ENCODE measurements at regions not wholly inside any gene's neighbourhood (a gene's known extent, or its start where the extent isn't known, plus 50 kb on each side); places are given as distances from the start of the nearest gene placed in this dataset.

GRCh38 chr1:223474804-223475203, 81.6 kb downstream of the CCDC185 start:
- Mint-ChIP-seq H3K36me3 (ENCODE audit: low read depth) (no peaks in the 10 kb centered on the region), H3K4me1 (ENCODE audit: low read depth) (no peaks in the 10 kb centered on the region), H3K4me3 (no peak overlapping the region), H3K9me3 (no peaks in the 10 kb centered on the region), H3K27ac (no peak overlapping the region), H3K27me3 (peaks cover 34% of the 10 kb centered on the region)
- TF ChIP-seq CTCF (IDR thresholded peaks at IDR 0.05) = no peak
- H3K9me3 ChIP-seq (ENCODE audit: control insufficient read depth in 1 of 2, insufficient read depth in 1 of 2, low read length in 2 of 2) = no peaks in the 10 kb centered on the region
- H3K27me3 ChIP-seq (ENCODE audit: control insufficient read depth in 1 of 2, insufficient read depth in 2 of 2, low read length in 2 of 2) = peaks cover 0 to 8% of the 10 kb centered on the region in 2 experiments
- no peak overlapping the region for H3K4me3 ChIP-seq (ENCODE audit: low read length)
- DNase-seq = no peak
- ATAC-seq (ENCODE audit: poor library complexity) = no peak
- intact Hi-C loops (cut with DNase I, micrococcal nuclease) = no loop called here
- no peak overlapping the region for H3K27ac ChIP-seq (ENCODE audit: low read depth in 1 of 2, low read length in 2 of 2)
- peaks cover 2% of the 10 kb centered on the region for H3K4me1 ChIP-seq (ENCODE audit: insufficient read depth, low read length)
- ChIA-PET CTCF (no interaction called here), POLR2A (no interaction called here)
- no peaks in the 10 kb centered on the region for H3K36me3 ChIP-seq (ENCODE audit: insufficient read depth, low read length)

GRCh38 chr1:223477456-223477855, 84.2 kb downstream of the CCDC185 start:
- Mint-ChIP-seq H3K9me3 (no peaks in the 10 kb centered on the region), H3K36me3 (ENCODE audit: low read depth) (no peaks in the 10 kb centered on the region), H3K4me1 (ENCODE audit: low read depth) (peaks cover 1% of the 10 kb centered on the region), H3K27me3 (peaks cover 34% of the 10 kb centered on the region), H3K4me3 (no peak overlapping the region), H3K27ac (no peak overlapping the region)
- ChIA-PET CTCF (no interaction called here), POLR2A (no interaction called here)
- no peaks in the 10 kb centered on the region for H3K9me3 ChIP-seq (ENCODE audit: control insufficient read depth in 1 of 2, insufficient read depth in 1 of 2, low read length in 2 of 2)
- intact Hi-C loops (cut with DNase I, micrococcal nuclease) = no loop called here
- H3K27me3 ChIP-seq (ENCODE audit: control insufficient read depth in 1 of 2, insufficient read depth in 2 of 2, low read length in 2 of 2) = peaks cover 0 to 10% of the 10 kb centered on the region in 2 experiments
- peaks cover 3% of the 10 kb centered on the region for H3K4me1 ChIP-seq (ENCODE audit: insufficient read depth, low read length)
- no peak overlapping the region for H3K27ac ChIP-seq (ENCODE audit: low read depth in 1 of 2, low read length in 2 of 2)
- H3K36me3 ChIP-seq (ENCODE audit: insufficient read depth, low read length) = no peaks in the 10 kb centered on the region
- H3K4me3 ChIP-seq (ENCODE audit: low read length) = no peak overlapping the region
- no peak for TF ChIP-seq CTCF (IDR thresholded peaks at IDR 0.05)
- DNase-seq (no peak), ATAC-seq (ENCODE audit: poor library complexity) (no peak)

- no peaks in the 10 kb centered on the region for H3K9me3 ChIP-seq (ENCODE audit: control insufficient read depth in 1 of 2, insufficient read depth in 1 of 2, low read length in 2 of 2)
- intact Hi-C loops (cut with DNase I, micrococcal nuclease) = no loop called here
- no peak for TF ChIP-seq CTCF (IDR thresholded peaks at IDR 0.05)
- no peaks in the 10 kb centered on the region for H3K36me3 ChIP-seq (ENCODE audit: insufficient read depth, low read length)
- Mint-ChIP-seq H3K36me3 (ENCODE audit: low read depth) (no peaks in the 10 kb centered on the region), H3K9me3 (no peaks in the 10 kb centered on the region), H3K4me1 (ENCODE audit: low read depth) (peaks cover 8% of the 10 kb centered on the region), H3K27me3 (peaks cover 34% of the 10 kb centered on the region), H3K4me3 (no peak overlapping the region), H3K27ac (no peak overlapping the region)
- no peak for ATAC-seq (ENCODE audit: poor library complexity)
- no peak for DNase-seq
- H3K4me1 ChIP-seq (ENCODE audit: insufficient read depth, low read length) = peaks cover 3% of the 10 kb centered on the region
- no peak overlapping the region for H3K27ac ChIP-seq (ENCODE audit: low read depth in 1 of 2, low read length in 2 of 2)
- CTCF ChIA-PET = no interaction called here
- POLR2A ChIA-PET = no interaction called here
- H3K4me3 ChIP-seq (ENCODE audit: low read length) = no peak overlapping the region
- H3K27me3 ChIP-seq (ENCODE audit: control insufficient read depth in 1 of 2, insufficient read depth in 2 of 2, low read length in 2 of 2) = peaks cover 0 to 10% of the 10 kb centered on the region in 2 experiments
These were observed 85.4 kb downstream of the CCDC185 start for GRCh38 chr1:223478606-223479005.
